ENCODE measurements at regions not wholly inside any gene's neighbourhood (a gene's known extent, or its start where the extent isn't known, plus 50 kb on each side); places are given as distances from the start of the nearest gene placed in this dataset.
"Not testable (repeated sequence)": the region's sequence is repeated elsewhere in the genome, so short reads cannot be mapped to it uniquely, and the experiment has no call there.

GRCh38 chr6:115766745-115767462, 293.8 kb downstream of the FRK start:
- Histone ChIP-seq H2AFZ (ENCODE audit: low read length) (no peak overlapping the region), H3K9me2 (replicated peaks; ENCODE audit: insufficient read depth, low read length) (no peaks in the 10 kb centered on the region; the same call in 1 of the 2 replicates), H3K36me3 (ENCODE audit: insufficient read depth, low read length) (no peaks in the 10 kb centered on the region), H4K20me1 (ENCODE audit: insufficient read depth, low read depth, low read length) (no peaks in the 10 kb centered on the region), H3K4me2 (ENCODE audit: low read depth, low read length, poor library complexity, severe bottlenecking) (no peak overlapping the region), H3K9ac (ENCODE audit: low read length) (no peak overlapping the region), H3K27ac (ENCODE audit: low read length) (no peak overlapping the region), H3K4me3 (ENCODE audit: low read length) (no peak overlapping the region), H3K27me3 (ENCODE audit: low read length) (no peaks in the 10 kb centered on the region), H3K4me1 (ENCODE audit: low read length) (peaks cover 7% of the 10 kb centered on the region), H3K9me3 (ENCODE audit: low read length) (no peaks in the 10 kb centered on the region), H3K79me2 (ENCODE audit: low read length) (no peaks in the 10 kb centered on the region)
- DNase-seq = no peak

GRCh38 chr6:115765966-115766365, 294.7 kb downstream of the FRK start:
- Histone ChIP-seq H3K27ac (ENCODE audit: low read length) (no peak overlapping the region), H3K4me1 (ENCODE audit: low read length) (peaks cover 7% of the 10 kb centered on the region), H2AFZ (ENCODE audit: low read length) (no peak overlapping the region), H3K9me3 (ENCODE audit: low read length) (no peaks in the 10 kb centered on the region), H3K27me3 (ENCODE audit: low read length) (no peaks in the 10 kb centered on the region), H3K4me2 (ENCODE audit: low read depth, low read length, poor library complexity, severe bottlenecking) (no peak overlapping the region), H3K4me3 (ENCODE audit: low read length) (no peak overlapping the region), H3K9ac (ENCODE audit: low read length) (no peak overlapping the region), H4K20me1 (ENCODE audit: insufficient read depth, low read depth, low read length) (no peaks in the 10 kb centered on the region), H3K36me3 (ENCODE audit: insufficient read depth, low read length) (no peaks in the 10 kb centered on the region), H3K9me2 (replicated peaks; ENCODE audit: insufficient read depth, low read length) (no peaks in the 10 kb centered on the region; the same call in 1 of the 2 replicates), H3K79me2 (ENCODE audit: low read length) (no peaks in the 10 kb centered on the region)
- DNase-seq = no peak

- no peak overlapping the region for H3K4me3 ChIP-seq (ENCODE audit: low read length)
- H3K79me2 ChIP-seq (ENCODE audit: low read length) = no peaks in the 10 kb centered on the region
- no peak overlapping the region for H3K4me2 ChIP-seq (ENCODE audit: low read depth, low read length, poor library complexity, severe bottlenecking)
- no peak overlapping the region for H2AFZ ChIP-seq (ENCODE audit: low read length)
- H3K9me2 ChIP-seq (replicated peaks; ENCODE audit: insufficient read depth, low read length) = no peaks in the 10 kb centered on the region
- no peak overlapping the region for H3K9ac ChIP-seq (ENCODE audit: low read length)
- H3K9me3 ChIP-seq (ENCODE audit: low read length) = no peaks in the 10 kb centered on the region
- H3K27ac ChIP-seq (ENCODE audit: low read length) = no peak overlapping the region
- H3K4me1 ChIP-seq (ENCODE audit: low read length) = no peaks in the 10 kb centered on the region
- no peaks in the 10 kb centered on the region for H4K20me1 ChIP-seq (ENCODE audit: insufficient read depth, low read depth, low read length)
- no peaks in the 10 kb centered on the region for H3K36me3 ChIP-seq (ENCODE audit: insufficient read depth, low read length)
- H3K27me3 ChIP-seq (ENCODE audit: low read length) = no peaks in the 10 kb centered on the region
- DNase-seq = no peak
Observed at GRCh38 chr6:115759051-115759450, 301.6 kb downstream of the FRK start.

- H3K4me1 ChIP-seq (ENCODE audit: low read length) = no peaks in the 10 kb centered on the region
- no peaks in the 10 kb centered on the region for H4K20me1 ChIP-seq (ENCODE audit: insufficient read depth, low read depth, low read length)
- H3K27me3 ChIP-seq (ENCODE audit: low read length) = no peaks in the 10 kb centered on the region
- H3K4me2 ChIP-seq (ENCODE audit: low read depth, low read length, poor library complexity, severe bottlenecking) = no peak overlapping the region
- no peaks in the 10 kb centered on the region for H3K9me2 ChIP-seq (replicated peaks; ENCODE audit: insufficient read depth, low read length)
- no peaks in the 10 kb centered on the region for H3K36me3 ChIP-seq (ENCODE audit: insufficient read depth, low read length)
- H3K79me2 ChIP-seq (ENCODE audit: low read length) = no peaks in the 10 kb centered on the region
- H3K9me3 ChIP-seq (ENCODE audit: low read length) = no peaks in the 10 kb centered on the region
- H3K9ac ChIP-seq (ENCODE audit: low read length) = no peak overlapping the region
- no peak for DNase-seq
- no peak overlapping the region for H2AFZ ChIP-seq (ENCODE audit: low read length)
- no peak overlapping the region for H3K27ac ChIP-seq (ENCODE audit: low read length)
- no peak overlapping the region for H3K4me3 ChIP-seq (ENCODE audit: low read length)
Observed at GRCh38 chr6:115753446-115753845, 307.2 kb downstream of the FRK start.

- Histone ChIP-seq H3K4me2 (ENCODE audit: low read depth, low read length, poor library complexity, severe bottlenecking) (no peak overlapping the region), H3K79me2 (ENCODE audit: low read length) (no peaks in the 10 kb centered on the region), H3K27ac (ENCODE audit: low read length) (no peak overlapping the region), H3K4me1 (ENCODE audit: low read length) (no peaks in the 10 kb centered on the region), H2AFZ (ENCODE audit: low read length) (no peak overlapping the region), H3K36me3 (ENCODE audit: insufficient read depth, low read length) (no peaks in the 10 kb centered on the region), H3K9me2 (replicated peaks; ENCODE audit: insufficient read depth, low read length) (no peaks in the 10 kb centered on the region), H3K9me3 (ENCODE audit: low read length) (no peaks in the 10 kb centered on the region), H3K27me3 (ENCODE audit: low read length) (no peaks in the 10 kb centered on the region), H4K20me1 (ENCODE audit: insufficient read depth, low read depth, low read length) (no peaks in the 10 kb centered on the region), H3K4me3 (ENCODE audit: low read length) (no peak overlapping the region), H3K9ac (ENCODE audit: low read length) (no peak overlapping the region)
- no peak for DNase-seq
Observed at GRCh38 chr6:115750946-115751345, 309.7 kb downstream of the FRK start.

GRCh38 chr6:115750292-115750691, 310.4 kb downstream of the FRK start:
- H2AFZ ChIP-seq (ENCODE audit: low read length) = no peak overlapping the region
- no peaks in the 10 kb centered on the region for H3K9me2 ChIP-seq (replicated peaks; ENCODE audit: insufficient read depth, low read length)

GRCh38 chr6:115747719-115748118, 313.0 kb downstream of the FRK start:
- Histone ChIP-seq H3K4me1 (ENCODE audit: low read length) (no peaks in the 10 kb centered on the region), H3K27ac (ENCODE audit: low read length) (no peak overlapping the region), H4K20me1 (ENCODE audit: insufficient read depth, low read depth, low read length) (no peaks in the 10 kb centered on the region), H3K79me2 (ENCODE audit: low read length) (no peaks in the 10 kb centered on the region), H3K9me2 (replicated peaks; ENCODE audit: insufficient read depth, low read length) (no peaks in the 10 kb centered on the region), H3K4me2 (ENCODE audit: low read depth, low read length, poor library complexity, severe bottlenecking) (no peak overlapping the region), H3K9me3 (ENCODE audit: low read length) (no peaks in the 10 kb centered on the region), H3K4me3 (ENCODE audit: low read length) (no peak overlapping the region), H2AFZ (ENCODE audit: low read length) (no peak overlapping the region), H3K27me3 (ENCODE audit: low read length) (no peaks in the 10 kb centered on the region), H3K36me3 (ENCODE audit: insufficient read depth, low read length) (no peaks in the 10 kb centered on the region), H3K9ac (ENCODE audit: low read length) (no peak overlapping the region)
- DNase-seq = no peak

More at GRCh38 chr6:115750292-115750691, 310.4 kb downstream of the FRK start:
- DNase-seq = no peak
- Histone ChIP-seq H3K4me1 (ENCODE audit: low read length) (no peaks in the 10 kb centered on the region), H3K9ac (ENCODE audit: low read length) (no peak overlapping the region), H3K79me2 (ENCODE audit: low read length) (no peaks in the 10 kb centered on the region), H3K9me3 (ENCODE audit: low read length) (no peaks in the 10 kb centered on the region), H3K27ac (ENCODE audit: low read length) (no peak overlapping the region), H3K36me3 (ENCODE audit: insufficient read depth, low read length) (no peaks in the 10 kb centered on the region), H3K4me3 (ENCODE audit: low read length) (no peak overlapping the region), H4K20me1 (ENCODE audit: insufficient read depth, low read depth, low read length) (no peaks in the 10 kb centered on the region), H3K4me2 (ENCODE audit: low read depth, low read length, poor library complexity, severe bottlenecking) (no peak overlapping the region), H3K27me3 (ENCODE audit: low read length) (no peaks in the 10 kb centered on the region)

- not testable (repeated sequence) for H3K9me3 ChIP-seq (ENCODE audit: low read length); H3K27me3 ChIP-seq (ENCODE audit: low read length); H3K36me3 ChIP-seq (ENCODE audit: insufficient read depth, low read length); H2AFZ ChIP-seq (ENCODE audit: low read length); H3K4me1 ChIP-seq (ENCODE audit: low read length); H3K9ac ChIP-seq (ENCODE audit: low read length); H3K9me2 ChIP-seq (replicated peaks; ENCODE audit: insufficient read depth, low read length); H3K4me2 ChIP-seq (ENCODE audit: low read depth, low read length, poor library complexity, severe bottlenecking); H4K20me1 ChIP-seq (ENCODE audit: insufficient read depth, low read depth, low read length); H3K27ac ChIP-seq (ENCODE audit: low read length); H3K4me3 ChIP-seq (ENCODE audit: low read length); H3K79me2 ChIP-seq (ENCODE audit: low read length); DNase-seq
Observed at GRCh38 chr6:115746583-115746982, 314.1 kb downstream of the FRK start.

All from Karpas-422 (cell line).